ENCODE measurements at regions not wholly inside any gene's neighbourhood (a gene's known extent, or its start where the extent isn't known, plus 50 kb on each side); places are given as distances from the start of the nearest gene placed in this dataset.

- H3K4ac ChIP-seq (replicated peaks; ENCODE audit: insufficient read length, low read depth, low read length), result no peak overlapping the region
- H3K23me2 ChIP-seq (ENCODE audit: low read depth, low read length), result no peaks in the 10 kb centered on the region
- no peak overlapping the region for H4K8ac ChIP-seq (ENCODE audit: extremely low read depth, insufficient read depth, low read length)
- no peak overlapping the region for H2BK12ac ChIP-seq (ENCODE audit: low read depth, low read length)
- H3K9ac ChIP-seq (replicated peaks in 1 of 4; ENCODE audit: extremely low read depth in 1 of 4, low read depth in 3 of 4, low read length in 3 of 4), result no peak overlapping the region
- H2AFZ ChIP-seq (ENCODE audit: low read length), result no peak overlapping the region
- H3K4me1 ChIP-seq (replicated peaks in 1 of 4; ENCODE audit: control insufficient read depth in 3 of 4, insufficient read depth in 4 of 4, low read length in 3 of 4), result no peaks in the 10 kb centered on the region
- H3K79me2 ChIP-seq (ENCODE audit: control insufficient read depth in 1 of 2, insufficient read depth in 2 of 2, low read length in 2 of 2), result no peaks in the 10 kb centered on the region
- H3K36me3 ChIP-seq (ENCODE audit: control insufficient read depth in 2 of 4, insufficient read depth in 4 of 4, low read length in 3 of 4), result no peaks in the 10 kb centered on the region
- H2BK20ac ChIP-seq (ENCODE audit: low read length), result no peak overlapping the region
- H2AK5ac ChIP-seq (ENCODE audit: low read depth, low read length), result no peak overlapping the region
- no peak overlapping the region for H4K5ac ChIP-seq (ENCODE audit: insufficient read length, low read depth, low read length)
- H3K79me1 ChIP-seq (ENCODE audit: low read depth, low read length), result no peaks in the 10 kb centered on the region
- peaks cover 4 to 9% of the 10 kb centered on the region in 2 experiments; a peak in 2 of 4 replicates for H3K9me3 ChIP-seq (ENCODE audit: insufficient read depth in 2 of 2, low read depth in 1 of 2, low read length in 1 of 2)
- H3K4me3 ChIP-seq (ENCODE audit: extremely low read depth in 1 of 4, insufficient read depth in 2 of 4, low read depth in 3 of 4, low read length in 4 of 4), result no peak overlapping the region
- CTCF ChIA-PET (ENCODE audit: partially characterized antibody), result interaction anchor here (0.7 kb wide), 1 partner anchor 87 kb away, joined by 3 read pairs; no protein-coding TSS in a partner anchor
- WGBS, 2 experiments (ENCODE audit: extremely low coverage in 1 of 2, insufficient coverage in 1 of 2, insufficient read length in 1 of 2, insufficient replicate concordance in 2 of 2, low coverage in 1 of 2, low lambda C conversion rate in 2 of 2, missing lambda C conversion rate in 1 of 2), result 80 to 100% methylated on average over 1 to 3 of the region's 3 CpGs
- no peak overlapping the region for H2BK5ac ChIP-seq (ENCODE audit: low read depth, low read length)
- H4K91ac ChIP-seq (replicated peaks; ENCODE audit: insufficient read length, low read length), result no peak overlapping the region
- H3K27ac ChIP-seq (ENCODE audit: low read depth, low read length), result no peak overlapping the region
- H3K23ac ChIP-seq (ENCODE audit: insufficient read length), result no peak overlapping the region
- POLR2A ChIA-PET (ENCODE audit: partially characterized antibody), result no interaction called here
- FAIRE-seq (no peak), DNase-seq (ENCODE audit: low read depth in 1 of 2, low spot score in 2 of 2) (no peak)
- H3K4me2 ChIP-seq (ENCODE audit: insufficient read depth in 1 of 2, low read depth in 2 of 2, low read length in 2 of 2), result no peak overlapping the region
- H3K56ac ChIP-seq (replicated peaks; ENCODE audit: insufficient read length, low read depth, low read length), result no peak overlapping the region
- H4K20me1 ChIP-seq (replicated peaks in 1 of 2; ENCODE audit: control insufficient read depth in 1 of 2, insufficient read depth in 2 of 2, low read length in 2 of 2), result no peaks in the 10 kb centered on the region
- no peak overlapping the region for H3K18ac ChIP-seq (ENCODE audit: extremely low read depth, low read length)
- H3K14ac ChIP-seq (ENCODE audit: insufficient read length), result no peak overlapping the region
- no peaks in the 10 kb centered on the region for H3K27me3 ChIP-seq (replicated peaks in 1 of 4; ENCODE audit: control insufficient read depth in 3 of 4, extremely low read depth in 1 of 4, insufficient read depth in 3 of 4, low read length in 3 of 4)
- H2BK15ac ChIP-seq (ENCODE audit: low read length), result no peak overlapping the region
- no peak overlapping the region for H2BK120ac ChIP-seq (replicated peaks; ENCODE audit: low read depth, low read length)
- TF ChIP-seq SIX5 (IDR thresholded peaks at IDR 0.05; ENCODE audit: low read depth, low read length), result no peak
Measured at GRCh38 chr20:40603057-40603651, 85.9 kb downstream of the MAFB start.
